PC-9 (cell line): ENCODE measurements at regions not wholly inside any gene's neighbourhood (a gene's known extent, or its start where the extent isn't known, plus 50 kb on each side); places are given as distances from the start of the nearest gene placed in this dataset.
"Not testable (repeated sequence)": the region's sequence is repeated elsewhere in the genome, so short reads cannot be mapped to it uniquely, and the experiment has no call there.

ENCODE experiments used
- BruUV-seq: library from RNA; stranded (reverse); fragments of 400-500 nt; replicated peaks from 2 replicates; lab custom pipeline; 2021; lab: Mats Ljungman, UMichigan
- CTCF ChIA-PET: fragments of 300-600 bp; sonication (Branson Sonifier 250); formaldehyde crosslinking; loops from one replicate; lab custom pipeline; 2022; ENCODE audit warnings: antibody characterized with exemption; lab: Charles Lee
- POLR2A ChIA-PET: fragments of 300-600 bp; sonication (Branson Sonifier 250); formaldehyde crosslinking; loops from one replicate; lab custom pipeline; 2022; ENCODE audit warnings: antibody characterized with exemption; ENCODE audit not compliant: unreplicated experiment; lab: Charles Lee
- DNase-seq, 2 experiments: peaks; one replicate each; pipeline versions ENCODE4 v3.0.0 to v3.0.0-alpha.2; 2015 to 2022; ENCODE audit warnings: mixed read lengths in 1 of 2
- H2AFZ ChIP-seq: fragments of 200-600 bp; sonication (generic); 2 replicates; pipeline ENCODE4 v1.8.1; 2017; ENCODE audit warnings: antibody characterized with exemption
- H3F3A ChIP-seq: fragments of 200-600 bp; sonication (generic); 2 replicates; pipeline ENCODE4 v1.8.1; 2017; ENCODE audit warnings: antibody characterized with exemption, mild to moderate bottlenecking, low read depth; ENCODE audit not compliant: insufficient read depth
- H3K27ac ChIP-seq: fragments of 200-600 bp; sonication (generic); 2 replicates; pipeline ENCODE4 v1.6.1; 2016; ENCODE audit warnings: mixed run types
- H3K27me3 ChIP-seq: fragments of 200-600 bp; sonication (generic); 2 replicates; pipeline ENCODE4 v1.6.1; 2016; ENCODE audit warnings: low read depth, mixed run types; ENCODE audit not compliant: insufficient read depth
- H3K36me3 ChIP-seq: fragments of 200-600 bp; sonication (generic); 2 replicates; pipeline ENCODE4 v1.6.1; 2016; ENCODE audit warnings: low read depth, mixed run types
- H3K4me1 ChIP-seq: fragments of 200-600 bp; sonication (generic); replicated peaks from 2 replicates; pipeline ENCODE4 v1.6.1; 2016; ENCODE audit warnings: mixed run types; ENCODE audit not compliant: insufficient read depth
- H3K4me2 ChIP-seq: fragments of 200-600 bp; sonication (generic); 2 replicates; pipeline ENCODE4 v1.6.1; 2017; ENCODE audit warnings: mixed run types
- H3K4me3 ChIP-seq: fragments of 200-600 bp; sonication (generic); 2 replicates; pipeline ENCODE4 v1.6.1; 2016; ENCODE audit warnings: mixed run types
- H3K79me2 ChIP-seq: fragments of 200-600 bp; sonication (generic); 2 replicates; pipeline ENCODE4 v1.6.1; 2017; ENCODE audit warnings: low read depth, mixed run types
- H3K9me2 ChIP-seq: fragments of 200-600 bp; sonication (generic); 2 replicates; pipeline ENCODE4 v1.8.1; 2017; ENCODE audit warnings: mild to moderate bottlenecking; ENCODE audit not compliant: insufficient read depth
- H3K9me3 ChIP-seq: fragments of 200-600 bp; sonication (generic); 2 replicates; pipeline ENCODE4 v1.8.1; 2016; ENCODE audit warnings: low read depth; ENCODE audit not compliant: insufficient read depth
- H4K20me1 ChIP-seq: fragments of 200-600 bp; sonication (generic); 2 replicates; pipeline ENCODE4 v1.8.1; 2017; ENCODE audit not compliant: insufficient read depth
- EZH2 ChIP-seq: fragments of 200-600 bp; sonication (generic); IDR thresholded peaks from 2 replicates; pipeline ENCODE4 v1.8.0; 2017; ENCODE audit warnings: antibody characterized with exemption, low read depth
- intact Hi-C: fragments of 100-400 bp; cut with micrococcal nuclease; formaldehyde crosslinking; loops from one replicate; pipeline ENCODE4 v1.10.0; 2022; ENCODE audit not compliant: unreplicated experiment
- TF ChIP-seq, protein P1 (sequence below): fragments of 200-600 bp; sonication (generic); conservative IDR thresholded peaks from 2 replicates; pipeline ENCODE4 v1.6.1; 2017; ENCODE audit warnings: mixed run types, antibody characterized with exemption, mild to moderate bottlenecking, moderate library complexity

- H3K4me1 ChIP-seq: no peaks in the 10 kb centered on the region
- no peaks in the 10 kb centered on the region for H3F3A ChIP-seq
- H3K9me2 ChIP-seq: no peaks in the 10 kb centered on the region
- no peak overlapping the region for H3K4me2 ChIP-seq
- TF ChIP-seq, protein P1, sequence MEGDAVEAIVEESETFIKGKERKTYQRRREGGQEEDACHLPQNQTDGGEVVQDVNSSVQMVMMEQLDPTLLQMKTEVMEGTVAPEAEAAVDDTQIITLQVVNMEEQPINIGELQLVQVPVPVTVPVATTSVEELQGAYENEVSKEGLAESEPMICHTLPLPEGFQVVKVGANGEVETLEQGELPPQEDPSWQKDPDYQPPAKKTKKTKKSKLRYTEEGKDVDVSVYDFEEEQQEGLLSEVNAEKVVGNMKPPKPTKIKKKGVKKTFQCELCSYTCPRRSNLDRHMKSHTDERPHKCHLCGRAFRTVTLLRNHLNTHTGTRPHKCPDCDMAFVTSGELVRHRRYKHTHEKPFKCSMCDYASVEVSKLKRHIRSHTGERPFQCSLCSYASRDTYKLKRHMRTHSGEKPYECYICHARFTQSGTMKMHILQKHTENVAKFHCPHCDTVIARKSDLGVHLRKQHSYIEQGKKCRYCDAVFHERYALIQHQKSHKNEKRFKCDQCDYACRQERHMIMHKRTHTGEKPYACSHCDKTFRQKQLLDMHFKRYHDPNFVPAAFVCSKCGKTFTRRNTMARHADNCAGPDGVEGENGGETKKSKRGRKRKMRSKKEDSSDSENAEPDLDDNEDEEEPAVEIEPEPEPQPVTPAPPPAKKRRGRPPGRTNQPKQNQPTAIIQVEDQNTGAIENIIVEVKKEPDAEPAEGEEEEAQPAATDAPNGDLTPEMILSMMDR: no peak
- no peak for TF ChIP-seq EZH2
- intact Hi-C loops: no loop called here
- H3K36me3 ChIP-seq: no peaks in the 10 kb centered on the region
- H3K9me3 ChIP-seq: no peaks in the 10 kb centered on the region
- no peaks in the 10 kb centered on the region for H3K79me2 ChIP-seq
- POLR2A ChIA-PET: no interaction called here
- CTCF ChIA-PET: no interaction called here
- H3K27ac ChIP-seq: no peak overlapping the region
- peak overlapping the region; percentile 62; the same call in 1 of the 2 replicates for H2AFZ ChIP-seq
- BruUV-seq: no TSS peak
- H3K27me3 ChIP-seq: no peaks in the 10 kb centered on the region
- no peak for DNase-seq
- H4K20me1 ChIP-seq: no peaks in the 10 kb centered on the region
- no peak overlapping the region for H3K4me3 ChIP-seq
Observed at GRCh38 chr7:94782777-94783176, 124.6 kb upstream of the PPP1R9A start.

DNA sequence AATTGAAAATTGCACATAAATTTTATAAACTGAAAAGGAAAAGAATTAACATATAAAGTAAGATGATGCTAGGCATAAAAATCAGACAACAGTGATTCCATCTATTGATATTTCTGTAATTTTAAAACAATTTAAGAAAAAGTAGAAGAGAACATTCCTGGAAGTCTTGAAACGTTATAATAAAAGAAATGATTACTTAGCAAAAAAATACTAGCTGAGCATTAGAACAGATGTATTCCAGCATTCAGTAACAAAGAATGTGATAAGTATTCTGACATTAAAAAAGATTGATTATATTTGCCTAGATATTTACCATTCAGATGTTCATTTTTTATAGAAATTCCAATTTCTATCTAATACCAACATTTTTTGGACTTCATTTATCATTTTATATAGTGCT, 120.1 kb upstream of the PPP1R9A start:
- Histone ChIP-seq H2AFZ (no peak overlapping the region), H3K9me3 (peaks cover 3% of the 10 kb centered on the region; the same call in 1 of the 2 replicates), H3K27ac (no peak overlapping the region), H3K79me2 (no peaks in the 10 kb centered on the region), H3K9me2 (no peaks in the 10 kb centered on the region), H3K4me2 (no peak overlapping the region), H3F3A (no peaks in the 10 kb centered on the region), H4K20me1 (no peaks in the 10 kb centered on the region), H3K4me1 (no peaks in the 10 kb centered on the region), H3K36me3 (no peaks in the 10 kb centered on the region), H3K4me3 (no peak overlapping the region), H3K27me3 (no peaks in the 10 kb centered on the region)
- BruUV-seq: no TSS peak
- TF ChIP-seq EZH2: no peak
- TF ChIP-seq, protein P1: no peak
- intact Hi-C loops: no loop called here
- POLR2A ChIA-PET: no interaction called here
- DNase-seq: no peak
- CTCF ChIA-PET: no interaction called here

- CTCF ChIA-PET, H3K4me3 ChIP-seq, H3K36me3 ChIP-seq, intact Hi-C loops, H3K4me1 ChIP-seq, H2AFZ ChIP-seq, H3K9me2 ChIP-seq, H3F3A ChIP-seq, H3K4me2 ChIP-seq, BruUV-seq, H3K27ac ChIP-seq, H3K9me3 ChIP-seq, DNase-seq, H3K79me2 ChIP-seq, H3K27me3 ChIP-seq, H4K20me1 ChIP-seq: not testable (repeated sequence)
- POLR2A ChIA-PET: interaction anchor here (0.6 kb wide), 1 partner anchor 1050 kb away, joined by 5 read pairs; no protein-coding TSS in a partner anchor
Observed at GRCh38 chr7:94788378-94788777, 119.0 kb upstream of the PPP1R9A start.

DNA sequence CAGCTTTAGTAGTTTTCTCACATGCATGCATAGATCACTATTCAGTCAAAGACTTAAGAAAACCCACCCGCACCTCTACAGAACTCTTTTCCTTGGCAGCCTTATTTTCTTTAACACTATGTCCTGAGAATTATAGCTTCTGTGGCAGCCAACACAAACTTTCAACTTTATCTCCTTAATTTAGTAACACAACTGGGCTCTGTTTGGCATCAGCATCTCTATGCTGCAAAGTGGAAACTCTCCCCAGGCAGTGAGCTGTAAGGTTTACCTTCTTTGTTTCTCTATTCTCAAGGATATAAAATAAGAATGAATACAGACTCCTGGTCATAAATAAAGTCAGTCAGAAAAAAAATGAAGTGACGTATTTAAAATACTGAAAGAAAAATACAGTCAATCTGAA, 115.2 kb upstream of the PPP1R9A start:
- no peaks in the 10 kb centered on the region for H4K20me1 ChIP-seq
- no peaks in the 10 kb centered on the region for H3K27me3 ChIP-seq
- no peaks in the 10 kb centered on the region for H3K79me2 ChIP-seq
- no peak overlapping the region for H3K4me2 ChIP-seq
- peaks cover 3% of the 10 kb centered on the region; the same call in 1 of the 2 replicates for H3K9me3 ChIP-seq
- ChIA-PET CTCF (no interaction called here), POLR2A (no interaction called here)
- H3F3A ChIP-seq: no peaks in the 10 kb centered on the region
- no peak for DNase-seq
- H3K36me3 ChIP-seq: no peaks in the 10 kb centered on the region
- no peak overlapping the region for H3K4me3 ChIP-seq
- intact Hi-C loops: no loop called here
- no TSS peak for BruUV-seq
- no peak overlapping the region for H3K27ac ChIP-seq
- no peak overlapping the region for H2AFZ ChIP-seq
- H3K9me2 ChIP-seq: no peaks in the 10 kb centered on the region
- H3K4me1 ChIP-seq: no peaks in the 10 kb centered on the region
- no peak for TF ChIP-seq EZH2
- TF ChIP-seq, protein P1: no peak

DNA sequence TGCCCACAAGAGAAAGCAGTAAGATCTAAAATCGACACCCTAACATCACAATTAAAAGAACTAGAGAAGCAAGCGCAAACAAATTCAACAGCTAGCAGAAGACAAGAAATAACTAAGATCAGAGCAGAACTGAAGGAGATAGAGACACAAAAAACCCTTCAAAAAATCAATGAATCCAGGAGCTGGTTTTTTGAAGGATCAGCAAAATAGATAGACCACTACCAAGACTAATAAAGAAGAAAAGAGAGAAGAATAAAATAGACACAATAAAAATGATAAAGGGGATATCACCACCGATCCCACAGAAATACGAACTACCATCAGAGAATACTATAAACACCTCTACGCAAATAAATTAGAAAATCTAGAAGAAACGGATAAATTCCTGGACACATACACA, 110.0 kb upstream of the PPP1R9A start:
- H3K9me2 ChIP-seq, POLR2A ChIA-PET, CTCF ChIA-PET, H3K36me3 ChIP-seq, H4K20me1 ChIP-seq, BruUV-seq, H2AFZ ChIP-seq, DNase-seq, H3K9me3 ChIP-seq, H3K4me2 ChIP-seq, H3K27me3 ChIP-seq, intact Hi-C loops, H3K79me2 ChIP-seq, H3K4me1 ChIP-seq, H3K4me3 ChIP-seq, H3F3A ChIP-seq, H3K27ac ChIP-seq: not testable (repeated sequence)
